ENCODE measurements at regions not wholly inside any gene's neighbourhood (a gene's known extent, or its start where the extent isn't known, plus 50 kb on each side); places are given as distances from the start of the nearest gene placed in this dataset.

- H3K4me2 ChIP-seq (ENCODE audit: low read length), result no peak overlapping the region
- no peak overlapping the region for H2AFZ ChIP-seq (ENCODE audit: low read length)
- H3F3A ChIP-seq (ENCODE audit: insufficient read depth, low read length), result no peaks in the 10 kb centered on the region
- H3K4me3 ChIP-seq (ENCODE audit: low read depth, low read length, poor library complexity, severe bottlenecking), result no peak overlapping the region
- H3K27me3 ChIP-seq (ENCODE audit: insufficient read depth, low read length), result no peaks in the 10 kb centered on the region
- H3K36me3 ChIP-seq (ENCODE audit: insufficient read depth, low read length), result no peaks in the 10 kb centered on the region; the same call in 1 of the 2 replicates
- no peak for TF ChIP-seq CTCF (IDR thresholded peaks at IDR 0.05; ENCODE audit: low read length)
- TF ChIP-seq EZH2 (IDR thresholded peaks at IDR 0.05; ENCODE audit: borderline replicate concordance, low read length), result no peak
- H3K4me1 ChIP-seq (ENCODE audit: insufficient read depth, low read length, severe bottlenecking), result peaks cover 4% of the 10 kb centered on the region
- no peak overlapping the region for H3K9ac ChIP-seq (ENCODE audit: low read length)
- no peak overlapping the region for H3K27ac ChIP-seq (ENCODE audit: low read depth, low read length, poor library complexity, severe bottlenecking)
- H3K9me2 ChIP-seq (ENCODE audit: low read depth, low read length), result no peaks in the 10 kb centered on the region
- H4K20me1 ChIP-seq (ENCODE audit: insufficient read depth, low read length), result no peaks in the 10 kb centered on the region
- no peaks in the 10 kb centered on the region for H3K79me2 ChIP-seq (ENCODE audit: insufficient read depth, low read length)
- H3K9me3 ChIP-seq (ENCODE audit: low read length), result no peaks in the 10 kb centered on the region
These were observed 245.8 kb downstream of the PLA2G4A start for GRCh38 chr1:187074445-187075048.

- Histone ChIP-seq H3K27me3 (ENCODE audit: insufficient read depth, low read length) (no peaks in the 10 kb centered on the region), H3K4me2 (ENCODE audit: low read length) (no peak overlapping the region), H3K9me2 (ENCODE audit: low read depth, low read length) (no peaks in the 10 kb centered on the region), H3F3A (ENCODE audit: insufficient read depth, low read length) (no peaks in the 10 kb centered on the region), H3K4me3 (ENCODE audit: low read depth, low read length, poor library complexity, severe bottlenecking) (no peak overlapping the region), H3K27ac (ENCODE audit: low read depth, low read length, poor library complexity, severe bottlenecking) (no peak overlapping the region), H3K4me1 (ENCODE audit: insufficient read depth, low read length, severe bottlenecking) (peaks cover under 1% of the 10 kb centered on the region), H3K79me2 (ENCODE audit: insufficient read depth, low read length) (no peaks in the 10 kb centered on the region), H3K9me3 (ENCODE audit: low read length) (no peaks in the 10 kb centered on the region), H3K9ac (ENCODE audit: low read length) (no peak overlapping the region), H4K20me1 (ENCODE audit: insufficient read depth, low read length) (no peaks in the 10 kb centered on the region), H2AFZ (ENCODE audit: low read length) (no peak overlapping the region), H3K36me3 (ENCODE audit: insufficient read depth, low read length) (no peaks in the 10 kb centered on the region; the same call in 1 of the 2 replicates)
- TF ChIP-seq EZH2 (IDR thresholded peaks at IDR 0.05; ENCODE audit: borderline replicate concordance, low read length) (no peak), CTCF (IDR thresholded peaks at IDR 0.05; ENCODE audit: low read length) (no peak)
These were observed 248.2 kb downstream of the PLA2G4A start for GRCh38 chr1:187076922-187077321.

GRCh38 chr1:187078321-187078720 lies 249.6 kb downstream of the PLA2G4A start:
- Histone ChIP-seq H3K27ac (ENCODE audit: low read depth, low read length, poor library complexity, severe bottlenecking) (no peak overlapping the region), H3K4me2 (ENCODE audit: low read length) (no peak overlapping the region), H3K27me3 (ENCODE audit: insufficient read depth, low read length) (no peaks in the 10 kb centered on the region), H3K9ac (ENCODE audit: low read length) (no peak overlapping the region), H3K4me3 (ENCODE audit: low read depth, low read length, poor library complexity, severe bottlenecking) (no peak overlapping the region), H3K79me2 (ENCODE audit: insufficient read depth, low read length) (no peaks in the 10 kb centered on the region), H3K9me2 (ENCODE audit: low read depth, low read length) (no peaks in the 10 kb centered on the region), H3K4me1 (ENCODE audit: insufficient read depth, low read length, severe bottlenecking) (no peaks in the 10 kb centered on the region), H3K36me3 (ENCODE audit: insufficient read depth, low read length) (no peaks in the 10 kb centered on the region; the same call in 1 of the 2 replicates), H4K20me1 (ENCODE audit: insufficient read depth, low read length) (no peaks in the 10 kb centered on the region), H3K9me3 (ENCODE audit: low read length) (no peaks in the 10 kb centered on the region), H3F3A (ENCODE audit: insufficient read depth, low read length) (no peaks in the 10 kb centered on the region), H2AFZ (ENCODE audit: low read length) (no peak overlapping the region)
- TF ChIP-seq EZH2 (IDR thresholded peaks at IDR 0.05; ENCODE audit: borderline replicate concordance, low read length) (no peak), CTCF (IDR thresholded peaks at IDR 0.05; ENCODE audit: low read length) (no peak)
